ENCODE measurements at regions not wholly inside any gene's neighbourhood (a gene's known extent, or its start where the extent isn't known, plus 50 kb on each side); places are given as distances from the start of the nearest gene placed in this dataset.

- DNase-seq, result no peak
These were observed 654.0 kb upstream of the MKI67 start for GRCh38 chr10:128780156-128780761.

- DNase-seq, result no peak
These were observed 655.4 kb upstream of the MKI67 start for GRCh38 chr10:128781637-128782036.

- DNase-seq, result no peak
These were observed 658.2 kb upstream of the MKI67 start for GRCh38 chr10:128784444-128784843.

GRCh38 chr10:128792426-128793140, 666.4 kb upstream of the MKI67 start:
- no peak for DNase-seq

GRCh38 chr10:128793726-128794655, 667.8 kb upstream of the MKI67 start:
- DNase-seq, result no peak

- no peak for DNase-seq
These were observed 670.2 kb upstream of the MKI67 start for GRCh38 chr10:128796396-128796912.

GRCh38 chr10:128802062-128802461, 665.0 kb upstream of the MGMT start:
- no peak for DNase-seq

- no peak for DNase-seq
These were observed 663.3 kb upstream of the MGMT start for GRCh38 chr10:128803790-128804189.

GRCh38 chr10:128804411-128804810, 662.6 kb upstream of the MGMT start:
- DNase-seq, result no peak

- no peak for DNase-seq
These were observed 658.1 kb upstream of the MGMT start for GRCh38 chr10:128808921-128809440.

GRCh38 chr10:128811511-128811910, 655.5 kb upstream of the MGMT start:
- no peak for DNase-seq

- no peak for DNase-seq
These were observed 655.0 kb upstream of the MGMT start for GRCh38 chr10:128812000-128812399.

GRCh38 chr10:128813574-128813973, 653.5 kb upstream of the MGMT start:
- DNase-seq, result no peak

GRCh38 chr10:128814024-128814423, 653.0 kb upstream of the MGMT start:
- no peak for DNase-seq

- DNase-seq, result no peak
These were observed 652.3 kb upstream of the MGMT start for GRCh38 chr10:128814782-128815181.

- no peak for DNase-seq
These were observed 650.3 kb upstream of the MGMT start for GRCh38 chr10:128816726-128817125.

- DNase-seq, result no peak
These were observed 649.4 kb upstream of the MGMT start for GRCh38 chr10:128817636-128818035.

GRCh38 chr10:128820663-128821062, 646.4 kb upstream of the MGMT start:
- no peak for DNase-seq

GRCh38 chr10:128823201-128823600, 643.8 kb upstream of the MGMT start:
- no peak for DNase-seq

- peak; percentile 66 for DNase-seq
These were observed 641.4 kb upstream of the MGMT start for GRCh38 chr10:128825626-128826025.

GRCh38 chr10:128833671-128834070, 633.4 kb upstream of the MGMT start:
- DNase-seq, result no peak

- DNase-seq, result no peak
These were observed 631.7 kb upstream of the MGMT start for GRCh38 chr10:128835361-128835760.

GRCh38 chr10:128837478-128837877, 629.6 kb upstream of the MGMT start:
- DNase-seq, result no peak

All from NCI-H1105 treated with DMSO at 0.1 percent for 48 hours (cell line).